NT2/D1 (cell line): ENCODE measurements at regions not wholly inside any gene's neighbourhood (a gene's known extent, or its start where the extent isn't known, plus 50 kb on each side); places are given as distances from the start of the nearest gene placed in this dataset.

Experiments
- DNase-seq: peaks from one replicate; pipeline ENCODE4 v3.0.0-alpha.2; 2011; ENCODE audit warnings: low read depth, low spot score
- H3K27me3 ChIP-seq: 2 replicates; pipeline ENCODE4 v1.6.0; 2011; ENCODE audit warnings: mild to moderate bottlenecking; ENCODE audit not compliant: insufficient read length, insufficient read depth
- H3K36me3 ChIP-seq: 2 replicates; pipeline ENCODE4 v1.6.1; 2011; ENCODE audit warnings: mild to moderate bottlenecking, low read length, mixed read lengths; ENCODE audit not compliant: insufficient read depth, insufficient read length
- H3K4me1 ChIP-seq: 2 replicates; pipeline ENCODE4 v1.5.1; 2011; ENCODE audit not compliant: insufficient read depth, insufficient read length
- H3K4me3 ChIP-seq: 2 replicates; pipeline ENCODE4 v1.5.1; 2011; ENCODE audit warnings: low read depth; ENCODE audit not compliant: insufficient read length
- H3K9ac ChIP-seq: 2 replicates; pipeline ENCODE4 v1.6.0; 2011; ENCODE audit warnings: low read depth; ENCODE audit not compliant: insufficient read length
- H3K9me3 ChIP-seq: 2 replicates; pipeline ENCODE4 v1.5.1; 2011; ENCODE audit warnings: mild to moderate bottlenecking, low read length; ENCODE audit not compliant: insufficient read depth
- SUZ12 ChIP-seq: IDR thresholded peaks from 2 replicates; pipeline ENCODE4 v1.6.1; 2011; ENCODE audit not compliant: insufficient read length, insufficient read depth; ENCODE audit errors: extremely low read depth
- YY1 ChIP-seq: IDR thresholded peaks from 2 replicates; pipeline ENCODE4 v1.6.1; 2011; ENCODE audit not compliant: insufficient read length, insufficient read depth
- ZNF274 ChIP-seq: IDR thresholded peaks from 2 replicates; pipeline ENCODE4 v1.6.1; 2011; ENCODE audit warnings: mild to moderate bottlenecking, low read depth, low read length

GRCh38 chr6:120157873-120158272, 808.3 kb upstream of the MAN1A1 start:
- no peak overlapping the region for H3K9ac ChIP-seq
- no peaks in the 10 kb centered on the region for H3K4me1 ChIP-seq
- no peak overlapping the region for H3K4me3 ChIP-seq
- TF ChIP-seq YY1: no peak
- no peak for TF ChIP-seq SUZ12
- no peak for TF ChIP-seq ZNF274
- no peak for DNase-seq
- no peaks in the 10 kb centered on the region for H3K27me3 ChIP-seq
- no peaks in the 10 kb centered on the region for H3K9me3 ChIP-seq
- H3K36me3 ChIP-seq: no peaks in the 10 kb centered on the region

DNA sequence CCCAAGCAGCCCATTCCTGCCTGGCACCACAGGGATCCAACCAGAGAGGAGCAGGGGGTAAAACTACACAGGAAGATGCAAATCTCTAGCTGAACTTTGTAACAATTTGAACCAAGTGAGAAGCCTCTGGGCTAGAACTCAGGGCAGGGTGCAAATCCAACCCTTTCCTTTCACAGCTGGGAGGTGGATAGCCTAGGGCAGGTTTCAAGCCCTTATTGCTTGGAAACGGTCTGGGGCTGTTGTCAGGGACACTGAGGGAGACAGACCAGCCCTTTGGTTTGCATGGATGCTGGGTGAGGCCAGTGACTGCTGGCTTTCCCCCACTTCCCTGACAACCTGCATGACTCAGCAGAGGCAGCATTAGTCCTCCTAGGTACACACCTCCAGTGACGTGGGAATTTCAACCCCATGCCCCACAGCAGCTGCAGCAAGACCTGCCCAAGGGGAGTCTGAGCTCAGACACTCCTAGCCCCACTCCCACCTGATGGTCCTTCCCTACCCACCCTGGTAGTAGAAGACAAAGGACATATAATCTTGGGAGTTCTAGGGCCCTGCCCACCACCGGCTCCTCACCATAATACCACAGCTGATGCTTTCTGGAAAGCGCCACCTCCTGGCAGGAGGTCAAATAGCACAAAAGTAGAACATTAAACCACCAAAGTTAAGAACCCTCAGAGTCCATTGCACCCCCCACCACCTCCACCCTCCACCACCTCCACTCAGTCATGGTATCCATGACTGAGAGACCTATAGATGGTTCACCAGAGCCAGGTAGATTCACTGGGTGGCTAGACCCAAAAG, 797.7 kb upstream of the MAN1A1 start:
- no peaks in the 10 kb centered on the region; the same call in 1 of the 2 replicates for H3K9me3 ChIP-seq
- no peak for DNase-seq
- H3K9ac ChIP-seq: no peak overlapping the region
- no peak overlapping the region for H3K4me3 ChIP-seq
- TF ChIP-seq ZNF274 (no peak), YY1 (no peak), SUZ12 (no peak)
- no peaks in the 10 kb centered on the region for H3K4me1 ChIP-seq
- H3K27me3 ChIP-seq: no peaks in the 10 kb centered on the region
- no peaks in the 10 kb centered on the region for H3K36me3 ChIP-seq

- TF ChIP-seq ZNF274 (no peak), YY1 (no peak), SUZ12 (no peak)
- H3K27me3 ChIP-seq: no peaks in the 10 kb centered on the region
- DNase-seq: no peak
- no peaks in the 10 kb centered on the region for H3K36me3 ChIP-seq
- H3K9ac ChIP-seq: no peak overlapping the region
- no peaks in the 10 kb centered on the region for H3K9me3 ChIP-seq
- H3K4me3 ChIP-seq: no peak overlapping the region
- no peaks in the 10 kb centered on the region for H3K4me1 ChIP-seq
These were observed 792.0 kb upstream of the MAN1A1 start for GRCh38 chr6:120141601-120142000.

- no peak overlapping the region for H3K9ac ChIP-seq
- H3K4me3 ChIP-seq: no peak overlapping the region
- no peaks in the 10 kb centered on the region for H3K4me1 ChIP-seq
- H3K9me3 ChIP-seq: no peaks in the 10 kb centered on the region
- no peak for DNase-seq
- no peaks in the 10 kb centered on the region for H3K36me3 ChIP-seq
- no peak for TF ChIP-seq YY1
- no peak for TF ChIP-seq ZNF274
- TF ChIP-seq SUZ12: no peak
- no peaks in the 10 kb centered on the region for H3K27me3 ChIP-seq
These were observed 787.9 kb upstream of the MAN1A1 start for GRCh38 chr6:120137492-120137891.

- no peaks in the 10 kb centered on the region for H3K4me1 ChIP-seq
- no peak overlapping the region for H3K9ac ChIP-seq
- no peaks in the 10 kb centered on the region for H3K36me3 ChIP-seq
- TF ChIP-seq YY1 (no peak), SUZ12 (no peak), ZNF274 (no peak)
- H3K9me3 ChIP-seq: no peaks in the 10 kb centered on the region
- no peak for DNase-seq
- H3K4me3 ChIP-seq: no peak overlapping the region
- no peaks in the 10 kb centered on the region for H3K27me3 ChIP-seq
These were observed 779.7 kb upstream of the MAN1A1 start for GRCh38 chr6:120129228-120129627.

- Histone ChIP-seq H3K36me3 (no peaks in the 10 kb centered on the region), H3K4me1 (no peaks in the 10 kb centered on the region), H3K9me3 (no peaks in the 10 kb centered on the region), H3K27me3 (no peaks in the 10 kb centered on the region), H3K4me3 (no peak overlapping the region), H3K9ac (no peak overlapping the region)
- TF ChIP-seq ZNF274 (no peak), SUZ12 (no peak), YY1 (no peak)
- no peak for DNase-seq
These were observed 772.8 kb upstream of the MAN1A1 start for GRCh38 chr6:120122401-120122800.

DNA sequence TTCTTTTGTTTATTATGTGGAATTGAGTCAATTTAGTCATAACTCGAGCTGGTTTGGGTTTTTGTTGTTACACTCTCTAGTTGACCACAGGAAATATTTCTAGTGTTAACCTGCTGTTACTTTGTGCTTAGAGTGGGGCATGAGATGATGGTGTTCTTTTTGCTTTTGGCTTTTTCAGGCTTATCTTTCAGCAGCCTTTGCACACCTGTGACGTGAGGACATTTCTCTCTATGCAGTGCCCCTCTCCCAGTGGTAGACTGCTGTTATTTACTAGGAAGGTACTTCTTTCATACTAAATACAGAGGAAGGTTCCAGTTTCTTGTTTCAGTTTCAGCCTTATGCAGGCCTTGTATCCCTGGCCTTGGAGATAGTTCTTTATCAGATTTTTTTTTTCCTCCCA, 766.8 kb upstream of the MAN1A1 start:
- Histone ChIP-seq H3K27me3 (no peaks in the 10 kb centered on the region), H3K9me3 (no peaks in the 10 kb centered on the region), H3K9ac (no peak overlapping the region), H3K4me3 (no peak overlapping the region), H3K4me1 (no peaks in the 10 kb centered on the region), H3K36me3 (no peaks in the 10 kb centered on the region)
- TF ChIP-seq YY1: no peak
- TF ChIP-seq ZNF274: no peak
- no peak for TF ChIP-seq SUZ12
- no peak for DNase-seq
